Adrenal gland (tissue), 9 donors: ENCODE measurements at regions not wholly inside any gene's neighbourhood (a gene's known extent, or its start where the extent isn't known, plus 50 kb on each side); places are given as distances from the start of the nearest gene placed in this dataset.

Source experiments
- DNase-seq, 7 donors: peaks; one replicate each; pipeline ENCODE4 v3.0.0-alpha.2; 2019 to 2020
- H3K27ac ChIP-seq, 5 donors: fragments of 200-600 bp; sonication (generic) in 4 of 5; 1 replicate in 3 of 5; 2 replicates in 2 of 5; pipeline versions ENCODE4 v1.5.1 to v1.8.0; 2016 to 2020; ENCODE audit warnings: mild to moderate bottlenecking in 1 of 5
- H3K27me3 ChIP-seq: fragments of 200-600 bp; 2 replicates; pipeline ENCODE4 v1.8.0; 2021
- H3K36me3 ChIP-seq, 2 donors: fragments of 200-600 bp; replicated peaks in 1 of 2; 1 replicate in 1 of 2; 2 replicates in 1 of 2; pipeline versions ENCODE4 v1.5.1 to v1.8.0; 2018 to 2022
- H3K4me1 ChIP-seq, 2 donors: fragments of 200-600 bp; replicated peaks in 1 of 2; 1 replicate in 1 of 2; 2 replicates in 1 of 2; pipeline versions ENCODE4 v1.5.1 to v1.8.0; 2018 to 2021
- H3K4me3 ChIP-seq, 4 donors: fragments of 200-600 bp; sonication (generic) in 3 of 4; one replicate each; pipeline ENCODE4 v1.5.1; 2016 to 2018
- H3K9me3 ChIP-seq, 3 donors: fragments of 200-600 bp; sonication (generic) in 1 of 3; replicated peaks in 1 of 3; 1 replicate in 2 of 3; 2 replicates in 1 of 3; pipeline versions ENCODE4 v1.5.1 to v1.8.0; 2016 to 2021
- CTCF ChIP-seq, 6 experiments: fragments of 450-650 bp in 4 of 6; fragments of 200-600 bp in 2 of 6; sonication (generic) in 1 of 6; IDR thresholded peaks; 1 replicate in 5 of 6; 2 replicates in 1 of 6; pipeline versions ENCODE4 v1.5.1 to v1.8.0; 2016 to 2021; ENCODE audit warnings: antibody characterized with exemption in 6 of 6, mild to moderate bottlenecking in 2 of 6, moderate library complexity in 1 of 6
- POLR2A ChIP-seq, 2 donors: fragments of 450-650 bp; IDR thresholded peaks; one replicate each; pipeline ENCODE4 v1.6.1; 2017; ENCODE audit warnings: antibody characterized with exemption in 2 of 2, mild to moderate bottlenecking in 2 of 2, moderate library complexity in 1 of 2
- WGBS, 4 donors: extraction: QIAGEN DNeasy Blood & Tissue Kit in 2 of 4; methylation state at CpG; one replicate each; pipeline versions ENCODE4 v1.1.5 to v1.1.7; 2013 to 2017; 5-methylcytosine and 5-hydroxymethylcytosine counted together
- intact Hi-C, 2 donors: fragments of 100-400 bp; cut with DNase I; formaldehyde crosslinking; loops; one replicate each; pipeline versions ENCODE4 v1.14.1 to v1.15.0; 2022 to 2023
- donor health status: healthy with polysubstance abuse.
- donor health status: Bipolar disorder and iron deficiency.
- donor health status: DM: yes; HTN: yes; CAD: no.
- donor health status: DM: no; HTN: no; CAD: no.
- donor health status: DM: no; HTN: no; CAD: no.

GRCh38 chr2:239821694-239822075 is 203.5 kb downstream of the NDUFA10 start:
- no peaks in the 10 kb centered on the region for H3K9me3 ChIP-seq
- H3K4me1 ChIP-seq = no peaks in the 10 kb centered on the region
- H3K27me3 ChIP-seq = no peaks in the 10 kb centered on the region
- no peak overlapping the region for H3K4me3 ChIP-seq
- DNase-seq = peak in 1 of 7 donors; percentile 2
- TF ChIP-seq POLR2A (IDR thresholded peaks at IDR 0.05) (no peak), CTCF (IDR thresholded peaks at IDR 0.05) (no peak)
- H3K36me3 ChIP-seq = no peaks in the 10 kb centered on the region
- intact Hi-C loops = loop anchor here in 1 of 2 donors (10.0 kb wide), 1 partner anchor 173 kb away; no protein-coding TSS in a partner anchor
- 92 to 97% (median 94%) methylated on average over 4 of the region's 4 CpGs for WGBS, 4 donors
- no peak overlapping the region for H3K27ac ChIP-seq

- H3K36me3 ChIP-seq = no peaks in the 10 kb centered on the region
- intact Hi-C loops = loop anchor here in 1 of 2 donors (10.0 kb wide), 1 partner anchor 174 kb away; no protein-coding TSS in a partner anchor
- no peaks in the 10 kb centered on the region for H3K27me3 ChIP-seq
- H3K9me3 ChIP-seq = no peaks in the 10 kb centered on the region
- H3K27ac ChIP-seq = peak overlapping the region in 3 of 5 donors; percentile 38 to 56 (median 47)
- 49 to 58% (median 53%) methylated on average over 13 to 16 of the region's 16 CpGs for WGBS, 4 donors
- H3K4me3 ChIP-seq = no peak overlapping the region
- no peak for TF ChIP-seq CTCF (IDR thresholded peaks at IDR 0.05)
- peak; percentile 24 to 80 (median 66) for DNase-seq
- no peaks in the 10 kb centered on the region for H3K4me1 ChIP-seq
Measured at GRCh38 chr2:239820836-239821693, 204.1 kb downstream of the NDUFA10 start.

- intact Hi-C loops = loop anchor here in 1 of 2 donors (10.0 kb wide), 1 partner anchor 175 kb away; no protein-coding TSS in a partner anchor
- Histone ChIP-seq H3K4me3 (no peak overlapping the region), H3K9me3 (no peaks in the 10 kb centered on the region), H3K27ac (peak overlapping the region in 2 of 5 donors; percentile 44 to 56), H3K36me3 (no peaks in the 10 kb centered on the region), H3K27me3 (no peaks in the 10 kb centered on the region), H3K4me1 (no peaks in the 10 kb centered on the region)
- peak; percentile 46 to 84 (median 76) for DNase-seq
- TF ChIP-seq POLR2A (IDR thresholded peaks at IDR 0.05) (no peak), CTCF (IDR thresholded peaks at IDR 0.05) (no peak)
- 52 to 57% (median 54%) methylated on average over 17 of the region's 17 CpGs for WGBS, 4 donors
Measured at GRCh38 chr2:239819974-239820555, 205.1 kb downstream of the NDUFA10 start.
